ENCODE measurements at regions not wholly inside any gene's neighbourhood (a gene's known extent, or its start where the extent isn't known, plus 50 kb on each side); places are given as distances from the start of the nearest gene placed in this dataset.

DNA sequence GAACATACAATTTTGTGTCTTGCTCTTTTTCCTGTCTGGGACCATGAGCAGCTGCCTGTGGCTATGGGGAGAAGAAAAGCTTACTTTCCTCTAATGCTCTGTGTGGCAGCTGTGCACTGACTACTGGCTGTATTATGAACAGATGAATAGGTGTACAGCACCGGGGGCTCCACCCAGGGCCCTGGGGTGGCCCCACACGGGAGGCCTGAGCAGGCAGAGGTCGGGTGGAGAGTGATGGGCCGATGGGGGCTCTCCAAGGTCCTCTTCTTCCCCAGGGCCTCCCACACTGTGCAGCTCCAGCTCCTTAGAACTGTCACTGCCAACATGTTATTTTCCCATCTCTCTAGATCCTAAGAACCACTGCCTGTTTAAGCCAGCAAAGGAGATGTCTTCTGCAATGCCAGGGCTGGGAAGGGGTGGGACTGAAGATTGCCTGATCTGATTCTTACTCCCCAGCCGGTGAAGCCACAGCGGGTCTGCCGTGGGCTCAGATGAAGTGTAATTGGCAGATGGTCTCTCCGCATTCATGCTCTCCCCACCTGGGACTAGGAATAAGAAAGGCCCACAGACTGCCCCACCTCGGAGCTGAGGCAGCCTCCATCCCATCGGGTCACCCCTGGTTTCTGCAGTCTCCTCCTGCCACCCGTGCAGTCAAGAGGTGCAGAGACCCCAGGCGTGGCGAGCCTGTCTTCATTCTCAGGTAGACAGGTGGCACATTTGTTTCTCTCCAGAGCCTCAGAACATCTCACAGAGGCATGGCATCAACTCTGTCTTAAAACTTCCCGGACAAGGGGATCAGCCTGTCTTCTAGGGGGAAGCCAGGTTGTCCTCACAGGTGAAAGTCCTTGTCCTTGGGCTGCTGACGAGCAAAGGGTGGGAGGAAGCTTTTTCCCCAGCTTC is 186.5 kb upstream of the GALNT2 start:
- TF ChIP-seq SPI1 (IDR thresholded peaks at IDR 0.05; ENCODE audit: borderline replicate concordance, low read depth) (no peak), REST (IDR thresholded peaks at IDR 0.05; ENCODE audit: insufficient replicate concordance, low read depth) (no peak), GABPA (IDR thresholded peaks at IDR 0.05; ENCODE audit: low read depth) (no peak), POLR2AphosphoS5 (IDR thresholded peaks at IDR 0.05; ENCODE audit: low read depth) (no peak)
- Histone ChIP-seq H3K27ac (replicated peaks) (no peak overlapping the region), H3K27me3 (ENCODE audit: insufficient read depth, poor library complexity, severe bottlenecking) (peaks cover 3% of the 10 kb centered on the region), H3K4me3 (replicated peaks; ENCODE audit: insufficient read depth, low read length) (no peak overlapping the region)
- no peak for DNase-seq (ENCODE audit: low read depth in 1 of 2, low spot score in 1 of 2)

GRCh38 chr1:229882621-229883020 is 184.4 kb upstream of the GALNT2 start:
- no peak for DNase-seq (ENCODE audit: low read depth in 1 of 2, low spot score in 1 of 2)
- no peak overlapping the region for H3K4me3 ChIP-seq (replicated peaks; ENCODE audit: insufficient read depth, low read length)
- TF ChIP-seq CTCF (IDR thresholded peaks at IDR 0.05; ENCODE audit: insufficient read depth, low read length) (no peak), REST (IDR thresholded peaks at IDR 0.05; ENCODE audit: insufficient replicate concordance, low read depth) (no peak), GABPA (IDR thresholded peaks at IDR 0.05; ENCODE audit: low read depth) (no peak), POLR2AphosphoS5 (IDR thresholded peaks at IDR 0.05; ENCODE audit: low read depth) (no peak), SPI1 (IDR thresholded peaks at IDR 0.05; ENCODE audit: borderline replicate concordance, low read depth) (no peak)
- H3K27me3 ChIP-seq (ENCODE audit: insufficient read depth, poor library complexity, severe bottlenecking): peaks cover 3% of the 10 kb centered on the region
- H3K27ac ChIP-seq (replicated peaks): no peak overlapping the region

DNA sequence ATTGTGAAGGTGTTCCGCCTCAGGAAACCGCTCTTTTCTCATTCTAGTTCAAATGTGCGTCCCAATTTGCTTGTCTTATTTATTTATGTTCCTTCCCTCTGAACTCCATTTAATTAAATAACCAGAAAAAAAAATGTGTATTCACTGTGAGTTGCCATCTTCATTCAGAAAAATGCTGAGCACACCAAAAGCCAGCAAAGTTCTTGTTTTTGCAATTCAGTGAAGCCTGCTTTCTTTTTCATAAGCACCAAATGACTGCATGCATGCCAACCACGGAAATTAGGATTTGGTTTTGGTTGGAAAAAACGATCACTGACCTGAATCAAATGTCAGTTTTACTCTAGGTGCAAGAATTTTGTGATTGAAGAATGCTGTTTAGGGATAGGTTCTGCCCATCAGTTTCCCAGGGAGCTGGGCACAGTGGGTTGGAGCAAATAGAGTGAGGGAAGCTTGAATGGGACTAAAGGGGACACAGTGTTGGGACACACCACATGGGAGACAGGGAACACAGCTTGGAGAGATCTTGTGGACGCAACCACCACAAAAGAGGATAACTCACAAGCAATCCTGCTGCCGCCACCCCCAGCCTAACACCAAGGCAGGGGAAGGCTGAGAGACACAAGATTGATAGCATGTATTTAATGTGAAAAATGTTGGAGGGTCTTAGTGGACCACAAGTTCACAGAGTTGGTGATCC is 183.4 kb upstream of the GALNT2 start:
- DNase-seq (ENCODE audit: low read depth in 1 of 2, low spot score in 1 of 2): no peak
- Histone ChIP-seq H3K27ac (replicated peaks) (no peak overlapping the region), H3K27me3 (ENCODE audit: insufficient read depth, poor library complexity, severe bottlenecking) (peaks cover 3% of the 10 kb centered on the region), H3K4me3 (replicated peaks; ENCODE audit: insufficient read depth, low read length) (no peak overlapping the region)
- TF ChIP-seq REST (IDR thresholded peaks at IDR 0.05; ENCODE audit: insufficient replicate concordance, low read depth): no peak
- no peak for TF ChIP-seq CTCF (IDR thresholded peaks at IDR 0.05; ENCODE audit: insufficient read depth, low read length)
- no peak for TF ChIP-seq POLR2AphosphoS5 (IDR thresholded peaks at IDR 0.05; ENCODE audit: low read depth)
- no peak for TF ChIP-seq GABPA (IDR thresholded peaks at IDR 0.05; ENCODE audit: low read depth)
- TF ChIP-seq SPI1 (IDR thresholded peaks at IDR 0.05; ENCODE audit: borderline replicate concordance, low read depth): no peak

Measured in HL-60 (cell line).